ENCODE measurements at regions not wholly inside any gene's neighbourhood (a gene's known extent, or its start where the extent isn't known, plus 50 kb on each side); places are given as distances from the start of the nearest gene placed in this dataset.

DNA sequence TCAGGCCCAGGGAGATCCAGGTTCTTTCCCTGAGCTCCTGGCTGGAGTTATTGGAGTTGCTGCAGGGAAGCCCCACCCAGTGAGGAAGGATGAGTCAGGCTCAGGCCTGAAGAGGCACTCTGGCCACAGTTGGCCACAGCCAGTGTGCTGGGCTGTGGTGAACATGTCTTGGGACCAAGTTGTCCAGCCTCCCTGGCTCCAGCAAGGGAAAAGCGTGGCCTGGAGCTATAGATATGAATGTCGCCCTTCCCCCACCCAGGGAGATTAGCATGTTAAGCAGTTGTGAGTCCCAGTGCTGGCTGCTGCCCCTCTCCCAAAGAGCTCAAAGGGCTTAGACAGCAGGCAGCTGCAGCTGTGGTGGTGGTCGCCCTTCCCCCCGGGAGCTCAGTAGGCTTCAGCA lies 963.2 kb downstream of the ROBO2 start:
- TF ChIP-seq, protein P1, sequence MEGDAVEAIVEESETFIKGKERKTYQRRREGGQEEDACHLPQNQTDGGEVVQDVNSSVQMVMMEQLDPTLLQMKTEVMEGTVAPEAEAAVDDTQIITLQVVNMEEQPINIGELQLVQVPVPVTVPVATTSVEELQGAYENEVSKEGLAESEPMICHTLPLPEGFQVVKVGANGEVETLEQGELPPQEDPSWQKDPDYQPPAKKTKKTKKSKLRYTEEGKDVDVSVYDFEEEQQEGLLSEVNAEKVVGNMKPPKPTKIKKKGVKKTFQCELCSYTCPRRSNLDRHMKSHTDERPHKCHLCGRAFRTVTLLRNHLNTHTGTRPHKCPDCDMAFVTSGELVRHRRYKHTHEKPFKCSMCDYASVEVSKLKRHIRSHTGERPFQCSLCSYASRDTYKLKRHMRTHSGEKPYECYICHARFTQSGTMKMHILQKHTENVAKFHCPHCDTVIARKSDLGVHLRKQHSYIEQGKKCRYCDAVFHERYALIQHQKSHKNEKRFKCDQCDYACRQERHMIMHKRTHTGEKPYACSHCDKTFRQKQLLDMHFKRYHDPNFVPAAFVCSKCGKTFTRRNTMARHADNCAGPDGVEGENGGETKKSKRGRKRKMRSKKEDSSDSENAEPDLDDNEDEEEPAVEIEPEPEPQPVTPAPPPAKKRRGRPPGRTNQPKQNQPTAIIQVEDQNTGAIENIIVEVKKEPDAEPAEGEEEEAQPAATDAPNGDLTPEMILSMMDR (IDR thresholded peaks at IDR 0.05): no peak
- TF ChIP-seq POLR2A (IDR thresholded peaks at IDR 0.05): no peak
- no peak for TF ChIP-seq POLR2AphosphoS5 (IDR thresholded peaks at IDR 0.05)

Measured in upper lobe of left lung (tissue), 4 donors.